Stimulated activated CD8-positive, alpha-beta memory T cell treated with anti-CD3 and anti-CD28 coated beads, Interleukin-12 subunit alpha, Interleukin-12 subunit beta, amount 100 ng/mL, for 4 hours (primary cell): ENCODE measurements at regions not wholly inside any gene's neighbourhood (a gene's known extent, or its start where the extent isn't known, plus 50 kb on each side); places are given as distances from the start of the nearest gene placed in this dataset.
"Not testable (repeated sequence)": the region's sequence is repeated elsewhere in the genome, so short reads cannot be mapped to it uniquely, and the experiment has no call there.

Experiments used
- DNase-seq: peaks from one replicate; pipeline ENCODE4 v3.0.0-alpha.2; 2020; ENCODE audit warnings: low read depth

DNA sequence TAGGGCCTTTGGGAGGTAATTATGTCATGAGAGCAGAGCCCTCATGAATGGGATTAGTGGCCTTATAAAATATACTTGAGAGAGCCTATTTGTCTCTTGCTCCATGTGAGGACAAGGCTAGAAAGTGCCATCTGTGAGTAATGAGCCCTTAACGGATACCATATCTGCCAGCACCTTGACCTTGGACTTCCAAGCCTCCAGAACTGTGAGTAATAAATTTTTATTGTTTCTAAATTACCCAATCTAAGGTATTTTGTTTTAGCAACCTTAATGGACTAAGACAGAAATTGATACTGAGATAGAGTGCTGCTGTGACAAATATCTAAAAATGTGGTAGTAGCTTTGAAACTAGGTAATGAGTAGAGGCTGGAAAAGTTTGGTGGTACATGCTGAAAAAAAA, 285.0 kb upstream of the DIPK2B start:
- no peak for DNase-seq

DNA sequence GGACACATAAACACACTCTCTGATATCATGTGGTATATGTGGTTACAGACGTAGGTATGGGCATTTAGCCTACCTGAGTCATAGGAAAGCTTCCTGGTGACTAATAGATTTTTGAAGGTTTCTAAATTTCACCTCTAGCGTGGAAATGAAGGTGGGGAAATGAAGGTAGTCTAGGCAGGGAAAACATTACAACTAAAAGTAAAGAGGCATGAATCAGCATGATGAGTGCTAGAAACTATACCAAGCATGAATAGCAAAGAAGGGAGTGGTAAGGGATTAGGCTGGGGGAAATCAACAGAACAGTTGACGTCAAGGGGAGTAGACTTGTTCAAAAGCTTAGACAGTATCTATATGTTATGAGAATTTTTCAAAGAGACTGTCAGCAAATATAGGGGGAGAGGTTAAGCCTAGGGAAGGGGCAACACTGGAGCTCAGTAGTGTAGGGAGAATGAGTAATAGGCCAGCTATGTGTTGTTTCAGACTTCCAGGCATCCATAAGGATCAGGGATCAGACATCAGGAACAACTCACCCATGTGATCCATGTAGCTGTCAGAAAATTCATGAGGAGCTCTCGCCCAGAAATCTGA, 279.3 kb upstream of the DIPK2B start:
- no peak for DNase-seq

DNA sequence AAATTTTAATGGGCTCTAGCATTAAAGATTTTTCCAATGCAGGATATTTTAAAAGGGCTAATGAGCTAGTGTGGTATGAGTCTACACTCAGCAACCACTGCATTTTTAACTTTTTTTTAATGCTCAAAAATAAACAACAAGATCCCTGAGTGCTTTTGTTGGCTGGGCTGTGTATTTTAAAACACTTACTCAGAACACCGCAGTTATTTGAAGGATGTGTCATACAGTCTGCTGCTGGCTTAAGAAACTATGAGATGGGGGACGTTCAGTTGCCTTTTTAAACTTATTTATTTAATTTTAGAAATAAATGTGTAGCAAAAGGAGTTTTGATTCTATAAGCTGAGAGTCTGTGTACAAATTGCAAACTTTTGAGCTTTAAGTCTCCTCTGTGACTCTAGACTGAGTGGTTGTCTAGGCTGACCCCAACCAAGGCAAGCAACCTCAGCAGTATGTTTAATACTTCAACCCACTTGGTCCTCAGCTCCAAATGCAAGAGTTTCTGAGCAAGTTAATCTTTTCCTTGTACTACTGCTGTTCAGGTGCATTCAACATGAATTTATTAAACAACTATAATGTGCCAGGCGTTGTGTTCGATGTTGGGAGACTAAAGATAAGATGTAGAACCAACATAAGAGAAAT, 278.6 kb upstream of the DIPK2B start:
- no peak for DNase-seq

DNA sequence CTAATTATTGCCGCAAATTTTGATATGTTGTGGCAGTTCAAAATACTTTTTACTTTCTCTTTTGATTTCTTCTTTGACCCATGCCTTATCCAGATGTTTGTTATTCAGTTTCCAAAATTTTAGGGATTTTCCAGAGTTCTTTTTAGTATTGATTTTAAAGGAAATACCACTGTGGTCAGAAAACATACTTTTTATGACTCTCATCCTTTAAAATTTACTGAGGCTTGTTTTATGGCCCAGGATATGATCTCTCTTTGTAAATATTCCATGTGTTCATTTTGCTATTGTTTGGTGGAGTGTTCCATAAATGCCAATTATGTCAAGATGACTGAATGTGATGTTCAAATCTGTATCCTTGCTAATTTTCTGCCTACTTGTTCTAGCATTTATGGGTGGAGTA, 272.3 kb upstream of the DIPK2B start:
- DNase-seq = no peak

DNA sequence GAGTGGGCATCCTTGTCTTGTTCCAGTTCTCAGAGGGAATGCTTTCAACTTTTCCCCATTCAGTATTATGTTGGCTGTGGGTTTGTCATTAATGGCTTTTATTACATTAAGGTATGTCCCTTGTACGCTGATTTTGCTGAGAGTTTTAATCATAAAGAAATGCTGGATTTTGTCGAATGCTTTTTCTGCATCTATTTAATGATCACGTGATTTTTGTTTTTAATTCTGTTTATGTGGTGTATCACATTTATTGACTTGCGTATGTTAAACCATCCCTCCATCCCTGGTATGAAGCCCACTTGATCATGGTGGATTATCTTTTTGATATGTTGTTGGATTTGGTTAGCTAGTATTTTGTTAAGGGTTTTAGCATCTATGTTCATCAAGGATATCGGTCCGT, 266.9 kb upstream of the DIPK2B start:
- not testable (repeated sequence) for DNase-seq

DNA sequence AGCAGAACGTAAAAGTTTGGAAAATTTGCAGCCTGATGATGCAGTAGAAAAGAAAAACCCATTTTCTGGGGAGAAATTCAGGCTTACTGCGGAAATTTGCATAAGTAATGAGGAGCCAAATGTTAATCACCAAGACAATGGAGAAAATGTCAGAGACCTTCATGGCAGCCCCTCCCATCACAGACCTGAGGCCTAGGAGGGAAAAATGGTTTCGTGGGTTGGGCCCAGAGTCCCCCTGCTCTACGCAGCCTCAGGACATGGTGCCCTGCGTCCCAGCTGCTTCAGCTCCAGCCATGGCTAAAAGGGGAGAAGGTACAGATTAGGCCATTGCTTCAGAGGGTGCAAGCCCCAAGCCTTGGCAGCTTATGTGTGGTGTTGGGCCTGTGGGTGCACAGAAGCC, 255.1 kb upstream of the DIPK2B start:
- DNase-seq = not testable (repeated sequence)

DNA sequence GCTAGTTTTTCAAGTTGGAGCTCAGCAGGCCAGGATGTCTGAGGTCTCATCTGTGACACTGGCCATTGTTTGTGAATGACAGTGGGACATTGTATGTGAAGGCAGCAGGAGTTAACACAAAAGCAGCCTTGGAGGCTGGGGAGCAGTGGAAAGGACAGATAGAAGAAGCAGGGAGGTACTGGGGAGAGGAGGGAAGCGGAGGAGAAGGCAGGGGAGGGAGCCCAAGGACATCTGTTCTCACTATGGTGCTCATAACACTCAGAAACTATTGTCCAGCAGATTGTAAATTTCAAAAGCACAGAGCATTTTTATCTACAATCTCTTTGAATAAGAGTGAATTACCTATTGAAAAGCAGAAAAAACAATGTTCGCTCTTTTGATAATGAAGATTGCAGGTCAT, 253.6 kb upstream of the DIPK2B start:
- no peak for DNase-seq

DNA sequence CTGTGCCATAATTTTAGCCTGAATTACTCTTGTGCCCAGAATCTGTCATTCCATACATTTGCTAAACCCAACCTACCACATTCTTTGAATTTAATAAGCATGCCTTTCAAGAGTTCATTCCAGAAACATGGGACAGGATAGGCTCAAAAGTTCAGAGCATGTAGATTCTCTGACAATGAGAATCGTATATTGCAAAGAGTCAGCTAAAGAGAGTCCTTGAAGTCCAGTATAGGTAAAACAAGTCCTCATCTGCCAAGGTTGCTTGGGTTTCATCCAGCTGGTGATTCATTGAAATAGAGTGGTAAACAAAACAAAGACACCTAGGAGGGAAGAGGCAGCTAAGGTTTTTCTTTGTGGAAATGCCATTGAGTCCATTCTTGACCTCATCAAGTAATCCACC, 249.3 kb upstream of the DIPK2B start:
- no peak for DNase-seq

DNA sequence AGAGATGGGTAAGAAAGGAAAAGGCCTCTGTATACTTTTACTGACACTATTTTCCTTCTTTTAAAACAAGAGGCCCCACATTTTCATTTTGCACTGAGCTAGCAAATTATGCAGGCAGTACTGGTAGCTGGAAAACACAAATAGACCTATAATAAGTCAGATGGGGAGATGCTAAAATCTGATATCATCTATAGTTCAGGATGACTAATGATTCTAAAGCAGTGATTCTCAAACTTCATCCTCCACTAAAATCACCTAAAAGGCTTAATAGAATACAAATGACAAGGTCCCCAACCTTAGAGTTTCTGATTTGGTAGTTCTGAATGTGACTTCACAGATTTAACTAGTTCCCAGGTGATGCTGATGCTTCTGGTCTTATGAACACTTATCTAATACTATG, 247.3 kb upstream of the DIPK2B start:
- DNase-seq = no peak

DNA sequence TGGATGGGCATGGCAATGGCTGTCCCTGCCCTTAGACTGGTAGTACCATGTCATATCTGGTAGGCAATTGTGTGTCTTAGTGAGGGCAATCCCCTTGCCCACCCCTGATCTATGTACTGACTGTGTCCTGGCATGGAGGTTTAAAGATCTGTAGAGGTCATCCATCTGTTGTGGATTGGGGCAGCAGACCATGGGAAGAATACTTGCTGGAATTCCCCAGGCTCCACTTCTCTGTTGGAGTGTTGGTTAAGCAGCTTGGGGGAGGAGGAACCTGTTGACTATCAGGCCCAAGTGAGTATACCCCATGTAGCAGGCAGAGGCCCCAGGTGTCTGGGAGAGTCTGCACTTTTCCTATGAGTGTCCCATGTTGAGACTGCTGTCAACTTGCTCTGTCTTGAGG, 246.7 kb upstream of the DIPK2B start:
- no peak for DNase-seq

DNA sequence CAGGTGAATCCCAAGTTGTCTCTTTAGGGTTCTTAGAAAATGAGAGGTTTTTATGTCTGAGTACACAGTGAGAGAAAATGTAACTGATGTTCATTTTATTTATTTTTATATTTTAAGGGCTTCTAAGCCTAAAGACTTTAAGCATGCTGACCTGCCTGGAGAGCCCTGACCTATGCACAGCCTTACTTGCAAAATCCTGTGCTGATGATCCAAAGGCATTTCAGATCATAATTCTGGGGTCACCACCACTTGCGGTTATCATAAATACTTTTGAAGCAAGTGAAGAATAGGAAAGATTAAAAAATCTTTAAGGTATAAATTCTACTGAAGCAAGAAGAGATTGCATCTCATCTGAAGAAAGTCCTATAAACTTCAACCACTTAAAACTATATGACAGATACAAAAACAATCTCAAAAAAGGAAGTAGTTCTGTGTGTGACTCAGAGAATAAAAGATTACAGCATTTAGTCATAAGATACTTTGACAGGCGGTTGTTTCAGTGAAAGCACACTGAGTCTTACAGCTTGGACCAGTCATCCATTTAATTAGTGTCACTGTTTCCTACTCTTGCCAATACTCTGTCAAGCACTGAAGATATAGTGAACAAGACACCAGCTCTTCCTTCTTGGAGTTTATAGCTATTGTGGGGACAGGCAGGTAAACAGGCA, 245.2 kb upstream of the DIPK2B start:
- no peak for DNase-seq

DNA sequence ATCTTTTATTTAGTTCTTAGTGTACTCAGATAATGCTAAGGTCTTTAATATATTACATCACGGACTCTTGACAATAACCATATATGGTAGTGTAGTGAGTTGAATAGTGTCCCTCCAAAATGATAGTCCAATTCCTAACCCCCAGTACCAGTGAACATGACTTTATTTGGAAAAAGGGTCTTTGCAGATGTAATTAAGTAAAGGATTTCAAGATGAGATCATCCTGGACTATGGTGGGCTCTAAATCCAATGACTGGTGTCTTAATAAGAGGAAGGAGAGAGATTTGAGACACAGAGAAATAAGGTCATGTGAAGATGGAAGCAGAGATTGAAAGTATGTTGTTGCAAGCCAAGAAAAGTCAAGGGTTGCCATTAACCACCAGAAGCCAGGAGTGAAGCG, 236.5 kb upstream of the DIPK2B start:
- DNase-seq = no peak

DNA sequence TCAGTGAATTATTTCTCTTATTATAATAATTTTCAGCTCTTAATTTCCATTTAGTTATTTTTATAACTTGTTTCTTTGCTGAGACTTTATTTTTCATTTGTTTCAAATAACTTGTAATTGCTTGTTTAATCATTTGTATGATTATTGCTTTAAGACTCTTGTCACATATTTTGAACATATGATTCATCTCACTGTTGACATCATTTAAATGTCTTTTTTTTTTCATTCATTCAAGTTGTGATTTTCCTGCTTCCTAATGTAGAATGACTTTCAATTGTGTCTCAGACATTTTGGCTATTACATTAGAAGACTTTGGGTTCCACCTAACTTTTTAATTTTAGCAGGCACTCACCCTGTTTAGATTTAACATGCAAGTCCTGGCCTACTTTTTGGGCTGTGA, 234.8 kb upstream of the DIPK2B start:
- no peak for DNase-seq

DNA sequence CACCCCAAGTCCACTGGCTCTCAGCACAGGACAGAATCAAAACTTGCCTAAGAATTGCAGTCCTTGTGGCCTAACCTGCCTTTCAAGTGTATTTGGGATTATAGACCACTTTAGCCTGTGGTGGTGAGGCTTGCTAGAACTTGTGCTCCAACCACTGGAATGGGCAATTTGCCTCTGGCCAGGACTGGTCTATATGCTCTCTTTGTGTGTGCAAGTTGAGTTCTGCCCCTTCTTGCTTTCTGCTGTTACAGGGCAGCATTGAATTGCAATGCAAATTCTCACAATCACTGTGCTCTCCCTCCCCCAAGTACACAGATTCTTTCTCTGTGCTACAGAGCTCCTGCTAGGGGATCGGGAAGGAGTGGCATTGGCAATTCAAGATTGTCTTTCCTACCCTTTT, 233.6 kb upstream of the DIPK2B start:
- no peak for DNase-seq

DNA sequence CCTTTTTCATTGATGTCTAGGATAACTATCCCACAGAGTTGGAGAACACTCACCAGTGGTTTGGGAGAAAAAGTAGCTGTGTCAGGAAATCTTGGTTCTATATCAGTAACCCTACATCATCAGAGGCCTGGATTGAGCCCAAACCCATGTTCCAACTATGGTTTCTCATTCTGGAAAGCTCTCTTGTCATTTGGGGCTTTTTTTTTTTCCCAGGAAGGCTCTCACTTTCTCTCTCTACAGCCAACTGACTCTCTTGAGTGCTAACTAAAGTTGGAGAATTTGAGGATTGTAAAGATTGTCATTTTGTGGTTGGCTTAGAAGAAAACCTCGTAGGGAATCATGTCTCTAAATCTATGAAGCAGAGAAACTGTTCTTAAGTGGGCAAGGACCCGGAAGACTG, 228.2 kb upstream of the DIPK2B start:
- DNase-seq = no peak

DNA sequence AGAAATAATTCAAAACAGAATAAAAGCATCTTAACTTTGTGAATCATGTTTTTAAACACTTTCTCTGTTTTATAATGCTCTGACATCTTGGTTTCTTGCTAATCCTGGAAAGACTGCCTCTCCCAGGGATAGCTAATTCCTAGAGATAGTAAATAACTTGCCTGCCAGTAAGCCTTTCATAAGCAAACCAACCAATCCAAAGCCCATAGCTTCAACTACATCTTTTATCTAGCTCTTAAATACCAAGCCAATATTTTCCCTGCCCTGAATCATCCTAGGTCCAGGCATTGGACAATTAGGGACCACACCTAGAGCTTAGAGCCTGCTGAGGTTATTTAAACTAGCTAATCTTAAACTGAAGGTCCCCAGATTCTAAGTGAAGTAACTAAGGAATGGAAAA, 223.7 kb upstream of the DIPK2B start:
- no peak for DNase-seq

DNA sequence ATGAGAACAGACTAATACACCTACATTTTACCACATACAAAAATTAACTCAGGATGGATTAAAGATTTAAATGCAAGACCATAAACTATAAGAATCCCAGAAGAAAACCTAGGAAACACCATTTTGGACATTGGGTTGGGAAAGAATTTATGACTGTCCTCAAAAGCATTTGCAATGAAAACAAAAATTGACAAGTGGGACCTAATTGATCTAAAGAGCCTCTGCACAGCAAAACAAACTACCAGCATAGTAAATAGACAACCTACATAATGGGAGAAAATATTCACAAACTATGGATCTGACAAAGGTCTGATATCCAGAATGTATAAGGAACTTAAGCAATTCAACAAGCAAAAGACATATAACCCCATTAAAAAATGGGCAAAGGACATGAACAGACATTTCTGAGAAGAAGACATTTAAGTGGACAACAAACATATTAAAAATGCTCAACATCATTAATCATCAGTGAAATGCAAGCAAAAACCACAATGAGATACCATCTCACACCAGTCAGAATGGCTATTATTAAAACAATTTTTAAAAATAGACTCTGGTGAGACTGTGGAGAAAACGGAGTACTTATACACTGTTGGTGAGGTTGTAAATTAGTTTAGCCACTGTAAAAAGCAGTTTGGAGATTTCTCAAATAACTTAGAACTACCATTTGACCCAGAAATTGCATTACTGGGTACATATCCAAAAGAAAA, 221.7 kb upstream of the DIPK2B start:
- DNase-seq = no peak

DNA sequence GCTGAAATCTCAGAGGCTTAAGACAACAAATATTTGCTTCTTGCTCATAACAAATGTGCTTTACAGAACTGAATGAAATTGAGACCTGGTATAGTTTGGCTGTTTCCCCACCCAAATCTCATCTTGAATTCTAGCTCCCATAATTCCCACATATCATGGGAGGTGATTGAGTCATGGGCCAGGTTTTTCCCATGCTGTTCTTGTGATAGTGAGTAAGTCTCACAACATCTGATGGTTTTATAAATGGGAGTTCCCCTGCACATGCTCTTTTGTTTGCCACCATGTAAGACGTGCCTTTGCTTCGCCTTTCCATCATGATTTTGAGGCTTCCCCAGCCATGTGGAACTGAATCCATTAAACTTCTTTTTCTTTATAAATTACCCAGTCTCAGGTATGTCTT, 221.1 kb upstream of the DIPK2B start:
- no peak for DNase-seq

DNA sequence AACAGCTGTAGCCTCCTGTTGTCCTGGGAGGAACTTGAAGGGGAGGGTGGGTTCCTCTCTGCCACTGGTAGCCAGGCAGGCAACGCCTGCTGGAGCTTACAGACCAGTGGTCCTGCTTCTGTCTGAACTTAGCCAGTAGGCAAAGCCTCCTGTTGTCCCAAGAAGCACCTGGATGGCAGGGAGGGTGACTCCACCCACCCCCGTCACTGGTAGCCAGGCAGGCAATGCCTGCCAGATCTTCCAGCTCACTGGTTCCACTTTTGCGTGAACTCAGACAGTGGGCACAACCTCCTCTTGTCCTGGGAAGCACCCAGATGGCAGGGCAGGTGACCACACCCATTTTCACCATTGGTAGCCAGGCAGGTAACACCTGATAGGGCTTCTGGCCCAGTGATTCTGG, 203.5 kb upstream of the DIPK2B start:
- no peak for DNase-seq

DNA sequence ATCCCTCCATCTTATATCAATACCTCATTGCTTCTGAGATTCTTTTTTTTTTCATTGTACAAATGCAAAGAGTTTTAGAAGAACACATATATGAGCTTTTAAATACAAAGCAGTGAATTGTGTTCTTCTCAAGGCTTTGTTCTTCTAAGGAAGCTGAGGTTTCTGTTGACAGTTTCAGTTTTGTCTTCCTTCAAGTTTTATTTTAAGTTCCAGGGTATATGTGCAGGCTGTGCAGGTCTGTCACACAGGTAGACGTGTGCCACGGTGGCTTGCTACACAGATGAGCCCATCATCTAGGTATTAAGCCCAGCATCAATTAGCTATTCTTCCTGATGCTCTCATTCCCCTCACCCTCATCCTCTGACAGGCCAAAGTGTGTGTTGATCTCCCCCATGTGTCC, 201.2 kb upstream of the DIPK2B start:
- DNase-seq = no peak

DNA sequence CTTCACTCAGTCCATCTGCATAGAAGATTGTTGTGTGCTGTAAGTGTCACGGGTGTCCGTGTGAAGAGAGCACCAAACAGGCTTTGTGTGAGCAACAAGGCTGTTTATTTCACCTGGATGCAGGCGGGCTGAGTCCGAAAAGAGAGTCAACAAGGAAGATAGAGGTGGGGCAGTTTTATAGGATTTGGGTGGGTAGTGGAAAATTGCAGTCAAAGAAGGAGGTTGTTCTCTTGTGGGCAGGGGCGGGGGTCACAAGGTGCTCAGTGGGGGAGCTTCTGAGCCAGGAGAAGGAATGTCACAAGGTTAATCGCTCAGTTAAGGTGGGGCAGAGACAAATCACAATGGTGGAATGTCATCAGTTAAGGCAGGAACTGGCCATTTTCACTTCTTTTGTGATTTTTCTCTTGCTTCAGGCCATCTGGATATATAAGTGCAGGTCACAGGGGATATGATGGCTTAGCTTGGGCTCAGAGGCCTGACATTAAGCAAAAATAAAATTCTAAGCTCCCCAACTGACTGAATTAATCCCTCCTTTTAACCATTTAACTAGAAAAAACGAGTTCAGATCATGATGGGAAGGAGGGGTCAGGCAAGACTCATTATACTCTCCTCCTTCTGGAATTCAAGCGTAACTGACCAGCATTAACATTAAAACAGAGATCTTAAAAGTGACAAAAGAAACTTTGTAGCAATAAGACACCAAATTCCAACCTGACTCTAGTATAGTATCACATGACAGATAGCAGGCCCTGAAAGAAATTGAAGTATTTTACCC, 200.5 kb upstream of the DIPK2B start:
- DNase-seq = not testable (repeated sequence)

DNA sequence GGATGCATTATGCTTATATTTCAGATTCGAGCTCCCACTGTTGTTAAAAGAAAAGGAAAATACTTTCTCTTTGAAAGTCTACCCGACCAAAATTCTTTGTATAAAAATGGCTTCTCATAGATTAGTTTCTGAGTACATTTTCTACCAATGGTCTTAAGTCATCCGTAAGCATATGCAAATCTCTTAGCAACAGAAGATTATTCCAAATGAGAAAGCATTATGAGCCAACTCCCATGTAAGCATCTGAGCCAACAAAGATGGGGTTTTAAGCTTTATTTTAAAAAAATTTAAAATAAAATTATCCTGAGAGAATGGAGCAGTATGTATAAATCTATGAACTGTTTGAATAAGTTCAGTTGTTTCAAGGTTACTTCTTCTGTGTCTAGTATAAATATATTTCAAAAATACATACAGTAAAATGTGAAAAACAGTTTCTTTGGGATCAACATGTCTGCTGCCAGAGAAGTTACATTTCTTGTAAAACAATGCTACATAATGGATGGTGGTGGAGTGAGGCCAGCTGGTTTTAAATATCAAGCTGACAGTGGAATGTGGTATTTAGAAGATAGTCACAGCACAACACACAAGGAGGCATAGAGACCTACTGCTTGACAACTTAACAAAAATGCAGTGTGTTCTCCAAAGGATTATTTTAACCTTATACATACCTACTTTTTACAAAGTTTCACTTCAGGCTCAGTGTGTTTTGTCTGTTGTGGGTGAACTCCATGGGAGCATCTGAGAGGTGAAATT, 199.5 kb upstream of the DIPK2B start:
- no peak for DNase-seq
